Lung (tissue), 11 donors: ENCODE measurements at regions not wholly inside any gene's neighbourhood (a gene's known extent, or its start where the extent isn't known, plus 50 kb on each side); places are given as distances from the start of the nearest gene placed in this dataset.

Experiments
- ATAC-seq: fragments of 200-7000 bp; cut with Tn5 transposase; one replicate; pipeline ENCODE4 v1.9.1; 2020; ENCODE audit warnings: moderate number of reproducible peaks; ENCODE audit not compliant: insufficient read depth, low FRiP score
- DNase-seq, 3 donors: peaks; one replicate each; pipeline ENCODE4 v3.0.0-alpha.2; 2013 to 2017
- H3K27ac ChIP-seq, 2 donors: one replicate each; pipeline ENCODE4 v1.5.1; 2013; ENCODE audit warnings: mild to moderate bottlenecking in 2 of 2, moderate library complexity in 2 of 2, control low read depth in 1 of 2, inconsistent platforms in 1 of 2, low read depth in 1 of 2, low read length in 1 of 2
- H3K27me3 ChIP-seq, 3 donors: one replicate each; pipeline ENCODE4 v1.5.1; 2013; ENCODE audit warnings: low read length in 2 of 3; ENCODE audit not compliant: control insufficient read depth in 3 of 3, insufficient read depth in 3 of 3
- H3K36me3 ChIP-seq, 4 donors: one replicate each; pipeline ENCODE4 v1.5.1; 2013; ENCODE audit warnings: low read length in 4 of 4, mild to moderate bottlenecking in 1 of 4, moderate library complexity in 1 of 4; ENCODE audit not compliant: control insufficient read depth in 4 of 4, insufficient read depth in 4 of 4
- H3K4me1 ChIP-seq, 5 donors: one replicate each; pipeline ENCODE4 v1.5.1; 2013; ENCODE audit warnings: low read length in 5 of 5, mild to moderate bottlenecking in 2 of 5, moderate library complexity in 1 of 5; ENCODE audit not compliant: control insufficient read depth in 5 of 5, insufficient read depth in 5 of 5
- H3K4me3 ChIP-seq: one replicate; pipeline ENCODE4 v1.5.1; 2013; ENCODE audit warnings: mild to moderate bottlenecking, control low read depth, moderate library complexity
- H3K9ac ChIP-seq, 2 donors: one replicate each; pipeline ENCODE4 v1.5.1; 2013; ENCODE audit warnings: low read length in 2 of 2, control low read depth in 1 of 2; ENCODE audit not compliant: insufficient read depth in 1 of 2
- H3K9me3 ChIP-seq, 4 donors: one replicate each; pipeline ENCODE4 v1.5.1; 2013; ENCODE audit warnings: low read length in 3 of 4, mild to moderate bottlenecking in 1 of 4, moderate library complexity in 1 of 4; ENCODE audit not compliant: control insufficient read depth in 4 of 4, insufficient read depth in 3 of 4
- WGBS, 2 donors: extraction: QIAGEN DNeasy Blood & Tissue Kit; methylation state at CpG; one replicate each; pipeline ENCODE4 v1.1.7; 2013; 5-methylcytosine and 5-hydroxymethylcytosine counted together
- TF ChIP-seq, protein P1 (sequence below): IDR thresholded peaks from 2 replicates; pipeline ENCODE4 v1.5.1; 2012; ENCODE audit warnings: mild to moderate bottlenecking; ENCODE audit errors: control extremely low read depth, extremely low read depth
- donor health status: control.
- donor health status: control.
- donor health status: Bipolar disorder and iron deficiency.
- donor health status: healthy.
- donor health status: DM: yes; HTN: yes; CAD: no.

- H3K4me1 ChIP-seq: peaks cover 0 to 26% (median 12%) of the 10 kb centered on the region in 5 donors
- H3K36me3 ChIP-seq: no peaks in the 10 kb centered on the region
- no peak overlapping the region for H3K4me3 ChIP-seq
- 89 to 90% methylated on average over 4 of the region's 4 CpGs for WGBS, 2 donors
- H3K27me3 ChIP-seq: peaks cover 0 to 3% (median 2%) of the 10 kb centered on the region in 3 donors
- DNase-seq (no peak), ATAC-seq (no peak)
- peaks cover 0 to 10% (median 0%) of the 10 kb centered on the region in 4 donors for H3K9me3 ChIP-seq
- no peak overlapping the region for H3K9ac ChIP-seq
- H3K27ac ChIP-seq: no peak overlapping the region
- TF ChIP-seq, protein P1, sequence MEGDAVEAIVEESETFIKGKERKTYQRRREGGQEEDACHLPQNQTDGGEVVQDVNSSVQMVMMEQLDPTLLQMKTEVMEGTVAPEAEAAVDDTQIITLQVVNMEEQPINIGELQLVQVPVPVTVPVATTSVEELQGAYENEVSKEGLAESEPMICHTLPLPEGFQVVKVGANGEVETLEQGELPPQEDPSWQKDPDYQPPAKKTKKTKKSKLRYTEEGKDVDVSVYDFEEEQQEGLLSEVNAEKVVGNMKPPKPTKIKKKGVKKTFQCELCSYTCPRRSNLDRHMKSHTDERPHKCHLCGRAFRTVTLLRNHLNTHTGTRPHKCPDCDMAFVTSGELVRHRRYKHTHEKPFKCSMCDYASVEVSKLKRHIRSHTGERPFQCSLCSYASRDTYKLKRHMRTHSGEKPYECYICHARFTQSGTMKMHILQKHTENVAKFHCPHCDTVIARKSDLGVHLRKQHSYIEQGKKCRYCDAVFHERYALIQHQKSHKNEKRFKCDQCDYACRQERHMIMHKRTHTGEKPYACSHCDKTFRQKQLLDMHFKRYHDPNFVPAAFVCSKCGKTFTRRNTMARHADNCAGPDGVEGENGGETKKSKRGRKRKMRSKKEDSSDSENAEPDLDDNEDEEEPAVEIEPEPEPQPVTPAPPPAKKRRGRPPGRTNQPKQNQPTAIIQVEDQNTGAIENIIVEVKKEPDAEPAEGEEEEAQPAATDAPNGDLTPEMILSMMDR: no peak
These were observed 199.0 kb downstream of the KIF26A start for GRCh38 chr14:104337351-104337750.

DNA sequence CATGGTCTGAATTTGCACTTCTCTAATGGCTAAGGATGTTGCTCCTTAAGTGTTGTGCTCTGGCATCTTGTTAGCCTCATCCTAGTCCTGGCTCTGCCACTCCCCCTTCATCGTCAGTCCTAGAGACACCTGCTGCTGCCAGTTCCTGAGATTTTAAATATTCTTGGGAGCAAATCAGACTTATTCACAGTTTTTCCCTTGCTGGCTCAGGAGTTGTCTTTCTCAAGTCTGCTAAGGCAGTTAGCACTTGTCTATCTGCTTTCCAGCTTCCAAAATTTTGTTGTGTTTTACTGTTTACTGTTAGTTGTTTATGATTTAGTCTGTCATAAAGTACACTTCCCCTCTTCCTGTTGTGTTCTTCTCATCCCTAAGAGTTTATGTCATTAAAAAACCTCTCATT, 201.0 kb downstream of the KIF26A start:
- DNase-seq (no peak), ATAC-seq (no peak)
- H3K4me3 ChIP-seq: no peak overlapping the region
- H3K27me3 ChIP-seq: peaks cover 0 to 3% (median 2%) of the 10 kb centered on the region in 3 donors
- TF ChIP-seq, protein P1: no peak
- no peak overlapping the region for H3K9ac ChIP-seq
- H3K36me3 ChIP-seq: no peaks in the 10 kb centered on the region
- no peak overlapping the region for H3K27ac ChIP-seq
- 76 to 77% methylated on average over 1 of the region's 1 CpG for WGBS, 2 donors
- H3K9me3 ChIP-seq: peaks cover 0 to 6% (median 0%) of the 10 kb centered on the region in 4 donors
- peaks cover 0 to 16% (median 3%) of the 10 kb centered on the region in 5 donors for H3K4me1 ChIP-seq

DNA sequence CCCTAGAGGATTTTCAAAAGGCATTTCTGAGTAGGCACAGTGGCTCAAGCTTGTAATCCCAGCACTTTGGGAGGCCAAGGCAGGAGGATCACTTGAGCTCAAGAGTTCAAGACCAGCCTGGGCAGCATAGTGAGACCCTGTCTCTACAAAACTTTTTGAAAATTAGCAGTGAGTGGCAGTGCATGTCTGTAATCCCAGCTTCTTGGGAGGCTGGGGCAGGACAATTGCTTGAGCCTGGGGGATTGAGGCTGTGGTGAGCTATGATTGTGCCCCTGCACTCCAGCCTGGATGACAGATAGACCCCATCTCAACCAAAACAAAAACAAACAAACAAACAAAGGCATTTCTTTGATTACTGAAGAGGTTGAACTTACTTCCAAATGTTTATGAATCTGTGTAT, 201.4 kb downstream of the KIF26A start:
- DNase-seq (no peak), ATAC-seq (no peak)
- Histone ChIP-seq H3K27me3 (peaks cover 0 to 3% (median 2%) of the 10 kb centered on the region in 3 donors), H3K4me1 (peaks cover 0 to 13% (median 3%) of the 10 kb centered on the region in 5 donors), H3K9ac (no peak overlapping the region), H3K9me3 (peaks cover 0 to 6% (median 0%) of the 10 kb centered on the region in 4 donors), H3K27ac (no peak overlapping the region), H3K36me3 (no peaks in the 10 kb centered on the region), H3K4me3 (no peak overlapping the region)
- TF ChIP-seq, protein P1: no peak
